GM21576 (cell line): ENCODE measurements at regions not wholly inside any gene's neighbourhood (a gene's known extent, or its start where the extent isn't known, plus 50 kb on each side); places are given as distances from the start of the nearest gene placed in this dataset.
A peak's percentile ranks its signal among the peaks of the same experiment; 100 is the strongest.
"Not testable (repeated sequence)": the region's sequence is repeated elsewhere in the genome, so short reads cannot be mapped to it uniquely, and the experiment has no call there.

Experiments used
- ATAC-seq: cut with Tn5 transposase; IDR thresholded peaks from one replicate; pipeline ENCODE4 v1.9.1; 2021; ENCODE audit warnings: mild to moderate bottlenecking, moderate library complexity; ENCODE audit not compliant: unreplicated experiment

DNA sequence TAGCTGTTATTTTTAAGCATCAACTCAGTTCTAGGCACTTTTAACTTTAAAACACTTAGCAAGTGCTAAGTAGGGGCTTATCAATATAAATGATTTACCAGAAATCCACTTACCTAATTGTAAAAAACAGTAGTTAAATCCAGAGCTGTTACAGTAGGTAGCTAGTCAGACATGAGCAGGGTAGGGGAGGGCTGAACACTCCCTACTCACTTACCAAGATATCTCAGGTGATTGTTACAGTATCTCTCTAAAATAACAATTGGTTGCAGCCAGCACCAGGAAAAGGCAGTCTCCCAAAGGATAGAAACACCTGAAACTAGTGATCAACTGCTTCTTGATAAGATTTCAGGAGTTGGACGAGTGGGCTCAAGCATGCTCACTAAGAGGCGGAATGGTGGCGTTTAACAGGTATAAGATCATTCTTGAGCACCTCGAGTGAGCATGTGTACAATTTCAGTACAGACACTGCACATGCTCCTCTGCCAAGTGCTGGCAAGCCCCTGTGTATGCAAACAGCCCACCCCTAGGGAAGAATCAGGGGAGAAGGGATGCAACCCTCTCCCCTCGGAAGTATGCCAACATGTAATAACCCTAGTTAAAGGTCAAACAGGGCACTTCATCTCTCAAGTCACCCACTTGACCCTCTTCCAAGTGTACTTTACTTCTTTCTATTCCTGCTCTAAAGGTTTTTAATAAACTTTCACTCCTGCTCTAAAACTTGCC lies 1113.6 kb upstream of the SEL1L start:
- no peak for ATAC-seq

DNA sequence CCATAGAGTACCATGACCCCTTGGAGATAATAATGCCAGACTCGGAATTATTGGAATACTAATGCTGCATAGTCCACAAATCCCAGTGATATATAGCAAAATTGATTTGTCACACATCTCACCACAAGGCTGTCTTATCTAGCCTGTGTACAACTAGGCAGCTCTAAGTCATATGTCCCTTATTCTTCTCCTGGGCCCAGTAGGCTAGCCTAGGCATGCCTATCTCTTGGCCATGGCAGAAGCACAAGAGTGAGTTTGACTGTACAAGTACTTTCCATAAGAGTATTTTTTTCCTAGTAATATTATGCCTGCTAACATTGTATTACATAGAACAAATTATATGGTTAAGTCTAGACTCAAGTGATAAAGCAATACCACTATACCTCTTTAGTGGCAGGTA lies 1122.1 kb upstream of the SEL1L start:
- ATAC-seq = no peak

GRCh38 chr14:82657186-82657675 lies 1123.6 kb upstream of the SEL1L start:
- no peak for ATAC-seq

- no peak for ATAC-seq
Observed at GRCh38 chr14:82661258-82661657, 1127.6 kb upstream of the SEL1L start.

- no peak for ATAC-seq
Observed at GRCh38 chr14:82667006-82667405, 1133.4 kb upstream of the SEL1L start.

GRCh38 chr14:82667501-82667900 lies 1133.8 kb upstream of the SEL1L start:
- ATAC-seq = no peak

DNA sequence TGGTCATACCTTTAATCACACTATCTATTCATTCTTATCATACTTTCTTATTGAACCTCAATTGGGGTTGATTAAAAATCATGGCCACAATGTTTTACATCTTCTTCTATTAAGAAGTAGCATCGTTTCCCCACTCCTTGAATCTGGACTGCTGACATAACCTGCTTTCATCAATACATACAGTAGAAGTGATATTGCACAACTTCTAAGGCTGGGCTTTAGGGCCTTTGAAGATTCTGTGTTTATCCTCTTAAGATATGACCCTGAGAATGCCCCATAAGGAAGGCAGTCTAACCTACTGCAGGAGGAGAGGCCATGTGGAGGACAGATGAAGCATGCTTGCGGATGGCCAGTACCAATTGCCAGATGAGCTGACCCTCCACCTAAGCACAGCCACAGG lies 1142.8 kb upstream of the SEL1L start:
- ATAC-seq = no peak

GRCh38 chr14:82689948-82690347 lies 1156.3 kb upstream of the SEL1L start:
- ATAC-seq = no peak

- not testable (repeated sequence) for ATAC-seq
Observed at GRCh38 chr14:82691191-82691590, 1157.5 kb upstream of the SEL1L start.

DNA sequence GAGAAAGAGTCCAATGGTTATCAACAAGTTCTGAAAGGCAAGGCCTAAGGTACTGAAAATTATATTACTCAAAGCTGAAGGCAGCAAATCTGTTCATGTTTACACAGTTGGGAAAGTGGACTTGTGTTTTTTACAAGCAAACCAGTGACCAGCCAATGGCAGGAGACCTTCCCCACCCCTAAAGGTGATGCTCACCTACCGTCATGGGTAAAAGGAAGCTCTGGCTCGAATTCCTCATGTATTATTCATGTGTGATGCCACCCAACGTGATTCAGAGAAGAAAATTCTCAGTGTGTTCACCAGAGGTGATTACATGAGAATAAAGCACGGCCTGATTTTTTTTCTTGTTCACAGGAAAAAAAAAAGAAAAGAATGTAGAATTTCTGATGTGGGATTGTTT lies 1161.2 kb upstream of the SEL1L start:
- ATAC-seq = no peak

GRCh38 chr14:82704218-82704617 lies 1170.6 kb upstream of the SEL1L start:
- ATAC-seq = no peak

GRCh38 chr14:82710267-82710841 lies 1176.7 kb upstream of the SEL1L start:
- ATAC-seq = peak; percentile 47

DNA sequence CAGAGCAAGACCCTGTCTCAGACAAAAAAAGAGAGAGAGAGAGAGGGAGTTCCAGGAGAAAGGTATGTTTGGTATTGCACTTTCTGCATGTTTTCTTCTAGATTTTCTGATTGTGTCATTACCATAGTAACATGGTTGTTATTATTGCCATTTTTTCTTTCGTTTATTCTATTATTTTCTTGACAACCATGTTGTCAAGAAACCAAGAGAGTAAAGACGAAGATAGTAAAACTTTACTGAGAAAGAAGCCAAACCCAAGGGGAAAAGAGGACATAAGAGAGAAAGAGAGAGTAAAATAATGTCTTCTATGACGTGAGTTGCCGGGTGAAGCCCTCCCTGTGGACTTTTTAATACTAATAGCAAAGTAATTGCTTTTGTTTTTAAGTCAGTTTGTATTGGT lies 1186.0 kb upstream of the SEL1L start:
- no peak for ATAC-seq

GRCh38 chr14:82720431-82720830 lies 1186.8 kb upstream of the SEL1L start:
- ATAC-seq = no peak

DNA sequence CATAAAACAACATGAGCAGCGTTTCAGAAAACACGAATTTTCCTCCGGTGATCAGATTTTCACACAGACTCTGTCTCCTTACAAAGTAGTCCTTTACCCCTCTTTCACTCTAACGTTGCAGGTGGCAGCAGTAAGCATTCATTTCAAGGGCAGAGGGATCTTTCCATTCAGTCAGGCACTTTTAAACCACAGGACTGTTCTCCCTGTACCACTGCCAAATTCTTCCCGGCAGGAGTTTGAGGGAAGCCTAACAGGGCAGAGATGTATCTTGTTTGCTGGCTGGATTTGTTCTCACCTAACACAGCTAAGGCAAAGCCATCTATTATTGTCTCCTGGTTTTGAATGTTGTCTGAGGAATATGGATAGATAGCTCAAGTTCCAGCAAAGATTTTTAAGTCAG lies 1187.3 kb upstream of the SEL1L start:
- ATAC-seq = no peak

DNA sequence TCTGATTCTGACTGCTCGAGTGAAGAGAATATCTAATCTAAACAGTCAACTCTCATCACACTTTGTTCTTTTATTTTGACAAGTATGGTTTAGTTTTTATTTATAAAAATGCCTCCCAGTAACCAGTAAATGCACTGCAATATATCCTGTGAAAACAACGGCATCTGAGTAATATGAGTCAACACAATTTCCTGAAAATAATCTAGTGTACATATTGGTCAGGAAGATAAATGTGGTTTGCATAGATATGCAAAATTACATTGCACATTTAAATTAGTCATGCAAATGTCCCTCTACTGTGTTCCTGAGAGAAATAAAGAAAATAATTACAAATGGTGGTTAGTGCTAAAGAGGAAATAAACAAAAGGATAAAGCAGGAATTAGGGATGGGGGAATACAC lies 1190.7 kb upstream of the SEL1L start:
- no peak for ATAC-seq

- no peak for ATAC-seq
Observed at GRCh38 chr14:82725213-82725612, 1191.6 kb upstream of the SEL1L start.

DNA sequence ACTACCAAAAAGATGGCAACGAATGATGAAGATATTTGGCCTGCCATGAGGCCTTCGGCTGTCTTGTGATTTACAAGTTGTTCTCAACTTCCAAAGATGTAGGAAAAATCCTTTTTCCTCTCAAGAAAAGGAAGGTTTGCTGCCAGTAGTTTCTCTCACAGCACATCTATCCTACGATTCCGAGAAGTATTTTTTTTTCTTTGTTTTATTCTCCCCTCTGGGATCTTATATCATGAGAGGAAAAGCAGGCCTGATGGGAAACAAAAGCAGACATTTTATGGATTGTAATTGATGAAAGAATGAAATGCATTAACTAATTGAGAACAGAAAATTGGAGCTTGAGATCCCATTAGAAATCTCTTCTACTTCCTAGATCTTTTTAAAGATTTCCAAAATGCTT lies 1197.9 kb upstream of the SEL1L start:
- no peak for ATAC-seq

GRCh38 chr14:82740547-82740946 lies 1206.9 kb upstream of the SEL1L start:
- ATAC-seq = no peak

DNA sequence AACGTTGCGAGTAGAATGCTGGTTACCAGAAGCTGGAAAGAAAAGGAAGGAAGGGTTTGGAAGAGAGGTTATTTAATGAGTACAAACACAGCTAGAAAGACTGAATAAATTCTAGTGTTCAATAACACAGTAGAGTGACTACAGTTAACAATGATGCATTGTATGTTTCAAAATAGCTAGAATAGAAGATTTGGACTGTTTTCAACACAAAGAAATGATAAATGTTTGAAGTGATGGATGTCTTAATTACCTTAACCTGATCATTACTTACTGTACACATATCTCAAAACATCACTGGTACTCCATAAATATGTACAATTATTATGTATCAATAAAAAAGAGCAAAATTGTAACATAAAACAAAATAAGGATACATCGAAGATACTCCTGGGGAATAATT lies 1221.8 kb upstream of the SEL1L start:
- ATAC-seq = no peak

- no peak for ATAC-seq
Observed at GRCh38 chr14:82755923-82756322, 1222.3 kb upstream of the SEL1L start.

DNA sequence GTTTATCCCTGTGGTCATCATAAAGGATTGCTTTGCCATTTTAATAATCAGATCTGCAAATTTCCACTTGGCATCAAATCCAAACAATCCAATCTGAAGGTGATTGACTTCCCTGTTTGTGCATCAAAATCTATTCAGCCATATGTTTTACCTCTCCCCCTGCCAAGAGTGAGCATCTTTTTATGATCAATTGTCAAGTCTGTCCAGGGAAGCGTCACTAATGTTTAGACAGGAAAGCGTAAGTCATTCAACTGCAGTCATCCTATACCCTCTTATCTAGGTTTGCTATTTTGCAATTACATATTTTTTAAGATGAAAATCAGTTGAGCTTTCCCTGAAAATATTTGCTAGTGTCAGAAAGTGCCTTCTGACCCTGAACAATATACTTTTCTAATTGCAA lies 1224.1 kb upstream of the SEL1L start:
- ATAC-seq = no peak

DNA sequence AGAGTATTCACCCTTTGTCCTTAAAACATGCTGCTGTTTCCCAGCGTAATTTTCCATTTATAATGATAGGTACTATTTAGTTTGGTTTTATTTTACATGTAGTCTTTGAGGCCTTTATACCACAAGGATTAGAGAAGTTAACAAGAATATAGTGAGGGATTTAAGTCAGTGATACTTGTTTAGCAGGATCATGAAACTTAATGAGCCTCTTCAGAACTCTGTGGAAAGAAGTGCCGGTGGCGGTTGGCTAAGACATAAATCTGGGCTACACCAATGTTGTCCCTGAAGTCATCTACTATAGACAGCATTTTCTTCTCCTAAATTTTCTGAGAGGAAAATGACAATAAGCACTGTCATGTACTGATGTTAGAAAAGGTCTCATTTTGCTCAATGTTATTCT lies 1226.0 kb upstream of the SEL1L start:
- ATAC-seq = no peak
